H1 (cell line): ENCODE measurements at regions not wholly inside any gene's neighbourhood (a gene's known extent, or its start where the extent isn't known, plus 50 kb on each side); places are given as distances from the start of the nearest gene placed in this dataset.

Experiments used
- CTCF ChIA-PET: fragments of 300-600 bp; sonication (Branson Sonifier 250); formaldehyde crosslinking; loops from one replicate; lab custom pipeline; 2021; ENCODE audit not compliant: partially characterized antibody; lab: Charles Lee
- POLR2A ChIA-PET: fragments of 300-600 bp; sonication (Branson Sonifier 250); formaldehyde crosslinking; loops from one replicate; lab custom pipeline; 2021; ENCODE audit warnings: inconsistent platforms; ENCODE audit not compliant: partially characterized antibody; lab: Charles Lee
- DNase-seq, 2 experiments: peaks; one replicate each; pipeline versions ENCODE4 v3.0.0 to v3.0.0-alpha.2; 2010 to 2022; ENCODE audit warnings: low spot score in 2 of 2, low read depth in 1 of 2, mixed read lengths in 1 of 2
- FAIRE-seq: peaks from 2 replicates; lab custom pipeline; 2011; peaks lifted over from hg19 to GRCh38; lab: Jason Lieb, UNC
- H2AFZ ChIP-seq: 2 replicates; pipeline ENCODE4 v1.8.1; 2012; ENCODE audit warnings: low read length, inconsistent platforms
- H2AK5ac ChIP-seq: 2 replicates; pipeline ENCODE4 v1.6.1; 2013; ENCODE audit warnings: low read depth, low read length
- H2BK120ac ChIP-seq: replicated peaks from 2 replicates; pipeline ENCODE3; 2013; ENCODE audit warnings: low read depth, low read length, inconsistent platforms
- H2BK12ac ChIP-seq: 2 replicates; pipeline ENCODE4 v1.6.1; 2013; ENCODE audit warnings: low read depth, low read length
- H2BK15ac ChIP-seq: 2 replicates; pipeline ENCODE4 v1.6.1; 2013; ENCODE audit warnings: low read length
- H2BK20ac ChIP-seq: 2 replicates; pipeline ENCODE4 v1.6.1; 2013; ENCODE audit warnings: low read length
- H2BK5ac ChIP-seq: 2 replicates; pipeline ENCODE4 v1.6.1; 2013; ENCODE audit warnings: low read depth, low read length
- H3K14ac ChIP-seq: 2 replicates; pipeline ENCODE4 v1.6.1; 2013; ENCODE audit warnings: inconsistent platforms; ENCODE audit not compliant: insufficient read length
- H3K18ac ChIP-seq: 2 replicates; pipeline ENCODE4 v1.6.1; 2013; ENCODE audit warnings: low read length; ENCODE audit errors: extremely low read depth
- H3K23ac ChIP-seq: 2 replicates; pipeline ENCODE4 v1.6.1; 2013; ENCODE audit warnings: inconsistent platforms; ENCODE audit not compliant: insufficient read length
- H3K23me2 ChIP-seq: 2 replicates; pipeline ENCODE4 v1.6.1; 2013; ENCODE audit warnings: low read depth, low read length
- H3K27ac ChIP-seq: 2 replicates; pipeline ENCODE4 v1.6.1; 2011; ENCODE audit warnings: low read depth, low read length, inconsistent platforms
- H3K27me3 ChIP-seq, 4 experiments: replicated peaks in 1 of 4; 1 replicate in 1 of 4; 2 replicates in 3 of 4; pipeline versions ENCODE4 v1.6.1 to v1.8.1; 2011 to 2013; ENCODE audit warnings: low read length in 3 of 4, mild to moderate bottlenecking in 3 of 4, inconsistent platforms in 2 of 4, mixed read lengths in 2 of 4, moderate library complexity in 1 of 4; ENCODE audit not compliant: control insufficient read depth in 3 of 4, insufficient read depth in 3 of 4; ENCODE audit errors: extremely low read depth in 1 of 4
- H3K36me3 ChIP-seq, 4 experiments: 2 replicates each; pipeline versions ENCODE4 v1.6.1 to v1.8.1; 2011 to 2013; ENCODE audit warnings: mild to moderate bottlenecking in 4 of 4, low read length in 3 of 4, moderate library complexity in 2 of 4, control low read depth in 1 of 4, inconsistent platforms in 1 of 4; ENCODE audit not compliant: insufficient read depth in 4 of 4, control insufficient read depth in 2 of 4
- H3K4ac ChIP-seq: replicated peaks from 2 replicates; pipeline ENCODE3; 2013; ENCODE audit warnings: low read length, low read depth, mixed read lengths, inconsistent platforms; ENCODE audit not compliant: insufficient read length
- H3K4me1 ChIP-seq, 4 experiments: replicated peaks in 1 of 4; 1 replicate in 1 of 4; 2 replicates in 3 of 4; pipeline versions ENCODE4 v1.6.1 to v1.8.1; 2011 to 2013; ENCODE audit warnings: low read length in 3 of 4, inconsistent platforms in 2 of 4, mixed read lengths in 1 of 4; ENCODE audit not compliant: insufficient read depth in 4 of 4, control insufficient read depth in 3 of 4
- H3K4me2 ChIP-seq, 2 experiments: 2 replicates each; pipeline versions ENCODE4 v1.6.1 to v1.8.1; 2011 to 2013; ENCODE audit warnings: low read depth in 2 of 2, low read length in 2 of 2, control low read depth in 1 of 2, inconsistent platforms in 1 of 2, mild to moderate bottlenecking in 1 of 2; ENCODE audit not compliant: insufficient read depth in 1 of 2
- H3K4me3 ChIP-seq, 4 experiments: fragments of 200-600, 300-600 bp in 1 of 4; sonication (generic), shearing (Covaris generic), sonication (Bioruptor Twin) in 1 of 4; 2 replicates each; pipeline versions ENCODE4 v1.5.1 to v1.8.1; 2011 to 2016; ENCODE audit warnings: low read length in 4 of 4, low read depth in 3 of 4, control low read depth in 2 of 4, inconsistent platforms in 2 of 4, mild to moderate bottlenecking in 2 of 4, mixed read lengths in 1 of 4, moderate library complexity in 1 of 4; ENCODE audit not compliant: insufficient read depth in 2 of 4; ENCODE audit errors: extremely low read depth in 1 of 4
- H3K56ac ChIP-seq: replicated peaks from 2 replicates; pipeline ENCODE3; 2013; ENCODE audit warnings: low read depth, mild to moderate bottlenecking, mixed read lengths, low read length, inconsistent platforms; ENCODE audit not compliant: insufficient read length
- H3K79me1 ChIP-seq: 2 replicates; pipeline ENCODE4 v1.6.1; 2013; ENCODE audit warnings: low read depth, low read length, control low read depth
- H3K79me2 ChIP-seq, 2 experiments: 2 replicates each; pipeline versions ENCODE4 v1.6.1 to v1.8.1; 2012 to 2013; ENCODE audit warnings: low read length in 2 of 2, mild to moderate bottlenecking in 2 of 2, inconsistent platforms in 1 of 2; ENCODE audit not compliant: insufficient read depth in 2 of 2, control insufficient read depth in 1 of 2
- H3K9ac ChIP-seq, 4 experiments: replicated peaks in 1 of 4; 1 replicate in 1 of 4; 2 replicates in 3 of 4; pipeline versions ENCODE4 v1.6.1 to v1.8.1; 2011 to 2013; ENCODE audit warnings: low read depth in 3 of 4, low read length in 3 of 4, control low read depth in 2 of 4, mild to moderate bottlenecking in 2 of 4, moderate library complexity in 2 of 4, inconsistent platforms in 1 of 4; ENCODE audit errors: extremely low read depth in 1 of 4
- H3K9me3 ChIP-seq, 2 experiments: 2 replicates each; pipeline versions ENCODE4 v1.6.1 to v1.8.1; 2012 to 2013; ENCODE audit warnings: mild to moderate bottlenecking in 2 of 2, moderate library complexity in 2 of 2, control low read depth in 1 of 2, inconsistent platforms in 1 of 2, low read depth in 1 of 2, low read length in 1 of 2, mixed read lengths in 1 of 2; ENCODE audit not compliant: insufficient read depth in 2 of 2
- H4K20me1 ChIP-seq, 2 experiments: replicated peaks in 1 of 2; 2 replicates each; pipeline versions ENCODE3 to v1.8.1; 2011 to 2013; ENCODE audit warnings: inconsistent platforms in 2 of 2, low read length in 2 of 2, mild to moderate bottlenecking in 1 of 2; ENCODE audit not compliant: insufficient read depth in 2 of 2, control insufficient read depth in 1 of 2
- H4K5ac ChIP-seq: 2 replicates; pipeline ENCODE4 v1.6.1; 2013; ENCODE audit warnings: low read length, low read depth, mixed read lengths, inconsistent platforms; ENCODE audit not compliant: insufficient read length
- H4K8ac ChIP-seq: 2 replicates; pipeline ENCODE4 v1.8.0; 2013; ENCODE audit warnings: mild to moderate bottlenecking, moderate library complexity, low read length, inconsistent platforms; ENCODE audit not compliant: insufficient read depth; ENCODE audit errors: extremely low read depth
- H4K91ac ChIP-seq: replicated peaks from 2 replicates; pipeline ENCODE3; 2013; ENCODE audit warnings: low read length, mixed read lengths, inconsistent platforms; ENCODE audit not compliant: insufficient read length
- BCL11A ChIP-seq, 2 experiments: IDR thresholded peaks; one replicate each; pipeline ENCODE4 v1.6.1; 2011; ENCODE audit warnings: low read depth in 2 of 2, low read length in 2 of 2, mild to moderate bottlenecking in 2 of 2
- E2F6 ChIP-seq: IDR thresholded peaks from 2 replicates; pipeline ENCODE4 v1.6.1; 2012; ENCODE audit warnings: inconsistent platforms
- EP300 ChIP-seq, 2 experiments: IDR thresholded peaks; 1 replicate in 1 of 2; 2 replicates in 1 of 2; pipeline ENCODE4 v1.6.1; 2011 to 2012; ENCODE audit warnings: low read depth in 2 of 2, low read length in 2 of 2, mild to moderate bottlenecking in 2 of 2, borderline replicate concordance in 1 of 2, inconsistent platforms in 1 of 2, moderate library complexity in 1 of 2
- EZH2 ChIP-seq: fragments of 200-600 bp; sonication (generic); IDR thresholded peaks from 2 replicates; pipeline ENCODE4 v1.7.1; 2012; ENCODE audit warnings: low read depth, mild to moderate bottlenecking, moderate library complexity, low read length, inconsistent platforms; ENCODE audit not compliant: severe bottlenecking
- POLR2AphosphoS5 ChIP-seq: IDR thresholded peaks from 2 replicates; pipeline ENCODE4 v1.6.1; 2011; ENCODE audit warnings: low read depth, low read length
- RBBP5 ChIP-seq: IDR thresholded peaks from 2 replicates; pipeline ENCODE4 v1.7.1; 2012; ENCODE audit warnings: low read depth, mild to moderate bottlenecking, inconsistent platforms, low read length, moderate library complexity, borderline replicate concordance
- RNF2 ChIP-seq: fragments of 200-900, 300-1000 bp; sonication (generic); IDR thresholded peaks from 2 replicates; pipeline ENCODE4 v1.7.1; 2016; ENCODE audit warnings: borderline replicate concordance, low read depth, mild to moderate bottlenecking, antibody characterized with exemption, low read length; ENCODE audit not compliant: poor library complexity, severe bottlenecking; ENCODE audit errors: missing control alignments
- SUZ12 ChIP-seq: fragments of 200-600 bp; sonication (generic); IDR thresholded peaks from 2 replicates; pipeline ENCODE4 v1.6.1; 2012; ENCODE audit warnings: mild to moderate bottlenecking, inconsistent platforms, low read length, moderate library complexity, mixed read lengths
- USF2 ChIP-seq: IDR thresholded peaks from 2 replicates; pipeline ENCODE4 v1.6.1; 2011; ENCODE audit warnings: low read length, improper control_type of control experiment
- ZNF274 ChIP-seq: IDR thresholded peaks from 2 replicates; pipeline ENCODE4 v1.7.0; 2012; ENCODE audit warnings: low read length, borderline replicate concordance; ENCODE audit errors: extremely low read depth
- whole genome bisulfite sequencing, 2 experiments: shearing (Covaris generic) in 1 of 2; methylation state at CpG; one replicate each; pipeline versions ENCODE4 v1.1.6 to v1.1.7; 2013 to 2015; ENCODE audit warnings: low lambda C conversion rate in 2 of 2, mixed read lengths in 2 of 2, inconsistent platforms in 1 of 2, low coverage in 1 of 2, missing lambda C conversion rate in 1 of 2; ENCODE audit not compliant: insufficient replicate concordance in 2 of 2, insufficient coverage in 1 of 2, insufficient read length in 1 of 2; ENCODE audit errors: extremely low coverage in 1 of 2, missing lambda C conversion rate in 1 of 2; 5-methylcytosine and 5-hydroxymethylcytosine counted together

GRCh38 chr6:159325476-159325875, 156.3 kb downstream of the FNDC1 start:
- peaks cover 76 to 85% of the 10 kb centered on the region in 2 experiments for H3K9me3 ChIP-seq
- H3K56ac ChIP-seq: no peak overlapping the region
- H3K4ac ChIP-seq: no peak overlapping the region
- DNase-seq (no peak), FAIRE-seq (no peak)
- H4K20me1 ChIP-seq: no peaks in the 10 kb centered on the region
- 0 out of 2 replicates have a peak overlapping the region, but pooled peaks have one; percentile 71 for H4K8ac ChIP-seq
- no peak overlapping the region for H2BK12ac ChIP-seq
- H4K5ac ChIP-seq: no peak overlapping the region
- H3K4me1 ChIP-seq: no peaks in the 10 kb centered on the region
- H3K4me3 ChIP-seq: no peak overlapping the region
- no peak overlapping the region for H3K27ac ChIP-seq
- H4K91ac ChIP-seq: no peak overlapping the region
- CTCF ChIA-PET: no interaction called here
- no peak overlapping the region for H2BK20ac ChIP-seq
- H2AFZ ChIP-seq: no peak overlapping the region
- no peak overlapping the region for H2BK5ac ChIP-seq
- H2AK5ac ChIP-seq: no peak overlapping the region
- no peak overlapping the region for H3K23ac ChIP-seq
- H3K9ac ChIP-seq: no peak overlapping the region
- TF ChIP-seq ZNF274 (no peak), USF2 (no peak), POLR2AphosphoS5 (no peak), BCL11A (IDR thresholded peaks at IDR 0.05; ENCODE audit: low read depth in 2 of 2, low read length in 2 of 2) (no peak), RNF2 (no peak), SUZ12 (no peak), EP300 (IDR thresholded peaks at IDR 0.05; ENCODE audit: borderline replicate concordance in 1 of 2, low read depth in 2 of 2, low read length in 2 of 2) (no peak), RBBP5 (no peak), E2F6 (no peak), EZH2 (no peak)
- H2BK120ac ChIP-seq: no peak overlapping the region
- POLR2A ChIA-PET: no interaction called here
- 82% methylated on average over 9 of the region's 9 CpGs; no CpG with 5 or more reads in 1 of the 2 experiments for WGBS, 2 experiments
- H3K14ac ChIP-seq: no peak overlapping the region
- no peaks in the 10 kb centered on the region for H3K79me2 ChIP-seq
- no peaks in the 10 kb centered on the region for H3K36me3 ChIP-seq
- no peak overlapping the region for H3K4me2 ChIP-seq
- H3K18ac ChIP-seq: no peak overlapping the region
- no peak overlapping the region for H2BK15ac ChIP-seq
- no peaks in the 10 kb centered on the region for H3K79me1 ChIP-seq
- no peaks in the 10 kb centered on the region for H3K23me2 ChIP-seq
- H3K27me3 ChIP-seq: no peaks in the 10 kb centered on the region
